Hematopoietic multipotent progenitor cell treated with erythropoietin and hydrocortisone succinate and interleukin-3 and kit ligand, for 17 days (in vitro differentiated cells): ENCODE measurements at regions not wholly inside any gene's neighbourhood (a gene's known extent, or its start where the extent isn't known, plus 50 kb on each side); places are given as distances from the start of the nearest gene placed in this dataset.
"Not testable (repeated sequence)": the region's sequence is repeated elsewhere in the genome, so short reads cannot be mapped to it uniquely, and the experiment has no call there.

Experiments
- DNase-seq: peaks from one replicate; pipeline ENCODE4 v3.0.0-alpha.2; 2015; ENCODE audit warnings: low spot score

GRCh38 chr12:111248236-111249017 lies 120.5 kb downstream of the PHETA1 start:
- DNase-seq, result no peak

- DNase-seq, result no peak
Observed at GRCh38 chr12:111247083-111247783, 121.7 kb downstream of the PHETA1 start.

GRCh38 chr12:111246477-111247011 lies 122.4 kb downstream of the PHETA1 start:
- no peak for DNase-seq

- no peak for DNase-seq
Observed at GRCh38 chr12:111245701-111246476, 123.0 kb downstream of the PHETA1 start.

- no peak for DNase-seq
Observed at GRCh38 chr12:111244673-111245072, 124.2 kb downstream of the PHETA1 start.

- not testable (repeated sequence) for DNase-seq
Observed at GRCh38 chr12:111242817-111243216, 126.1 kb downstream of the PHETA1 start.

- no peak for DNase-seq
Observed at GRCh38 chr12:111242184-111242583, 126.7 kb downstream of the PHETA1 start.

GRCh38 chr12:111240374-111240773 lies 128.5 kb downstream of the PHETA1 start:
- no peak for DNase-seq

GRCh38 chr12:111239235-111239634 lies 129.7 kb downstream of the PHETA1 start:
- DNase-seq, result no peak

GRCh38 chr12:111238075-111238734 lies 130.7 kb downstream of the PHETA1 start:
- DNase-seq, result no peak

- not testable (repeated sequence) for DNase-seq
Observed at GRCh38 chr12:111234491-111234890, 134.4 kb downstream of the PHETA1 start.

- no peak for DNase-seq
Observed at GRCh38 chr12:111233786-111234185, 135.1 kb downstream of the PHETA1 start.

- DNase-seq, result no peak
Observed at GRCh38 chr12:111230649-111231048, 138.2 kb downstream of the PHETA1 start.

GRCh38 chr12:111228916-111229666 lies 139.8 kb downstream of the PHETA1 start:
- DNase-seq, result no peak

GRCh38 chr12:111227476-111228420 lies 141.1 kb downstream of the PHETA1 start:
- no peak for DNase-seq

- DNase-seq, result no peak
Observed at GRCh38 chr12:111226680-111227079, 142.2 kb downstream of the PHETA1 start.

- no peak for DNase-seq
Observed at GRCh38 chr12:111225307-111225706, 143.6 kb downstream of the PHETA1 start.

GRCh38 chr12:111224186-111225066 lies 144.5 kb downstream of the PHETA1 start:
- no peak for DNase-seq

- no peak for DNase-seq
Observed at GRCh38 chr12:111222523-111222922, 146.4 kb downstream of the PHETA1 start.
